HepG2 (cell line): ENCODE measurements at regions not wholly inside any gene's neighbourhood (a gene's known extent, or its start where the extent isn't known, plus 50 kb on each side); places are given as distances from the start of the nearest gene placed in this dataset.

Experiments used
- ATAC-seq: fragments of 200-7000 bp; cut with Tn5 transposase; 3 replicates; pipeline ENCODE4 v1.9.1; 2020; ENCODE audit warnings: mild to moderate bottlenecking, moderate library complexity
- BruUV-seq: library from RNA; stranded (reverse); fragments of 400-500 nt; replicated peaks from 2 replicates; lab custom pipeline; 2021; lab: Mats Ljungman, UMichigan
- CTCF ChIA-PET: fragments of 300-600 bp; formaldehyde crosslinking; extraction: SDS; loops from one replicate; lab custom pipeline; 2021; ENCODE audit warnings: low total read pairs, inconsistent platforms, low intra/inter-chr PET ratio; lab: Yijun Ruan, JAX
- POLR2A ChIA-PET: fragments of 350-600 bp; sonication (Branson Sonifier 250); formaldehyde crosslinking; loops from one replicate; lab custom pipeline; 2020; ENCODE audit warnings: antibody characterized with exemption, inconsistent platforms; lab: Yijun Ruan, JAX
- DNase-seq: peaks from one replicate; pipeline ENCODE4 v3.0.0-alpha.2; 2015; ENCODE audit warnings: low spot score
- FAIRE-seq: peaks from 3 replicates; lab custom pipeline; 2011; peaks lifted over from hg19 to GRCh38; lab: Jason Lieb, UNC
- H2AFZ ChIP-seq: one replicate; pipeline ENCODE4 v1.6.1; 2011; ENCODE audit warnings: low read length, inconsistent platforms
- H3K27ac ChIP-seq: fragments of 300-600 bp; 3 replicates; pipeline ENCODE4 v1.8.0; 2011; ENCODE audit warnings: mixed run types, mild to moderate bottlenecking, mixed read lengths, low read length, inconsistent platforms; ENCODE audit not compliant: insufficient read depth; ENCODE audit errors: extremely low read length
- H3K27me3 ChIP-seq, 2 experiments: fragments of 200-600 bp in 1 of 2; 2 replicates in 1 of 2; 3 replicates in 1 of 2; pipeline versions ENCODE4 v1.6.0 to v1.8.0; 2011; ENCODE audit warnings: low read length in 2 of 2, mild to moderate bottlenecking in 2 of 2, moderate library complexity in 2 of 2, inconsistent platforms in 1 of 2; ENCODE audit not compliant: insufficient read depth in 2 of 2, control insufficient read depth in 1 of 2
- H3K36me3 ChIP-seq, 2 experiments: fragments of 200-600 bp in 1 of 2; replicated peaks in 1 of 2; 2 replicates in 1 of 2; 3 replicates in 1 of 2; pipeline versions ENCODE4 v1.5.1 to v1.8.0; 2011; ENCODE audit warnings: low read length in 2 of 2, inconsistent platforms in 1 of 2; ENCODE audit not compliant: insufficient read depth in 2 of 2, control insufficient read depth in 1 of 2
- H3K4me1 ChIP-seq: 2 replicates; pipeline ENCODE4 v1.5.1; 2012; ENCODE audit warnings: low read length, inconsistent platforms; ENCODE audit not compliant: insufficient read depth
- H3K4me2 ChIP-seq: 2 replicates; pipeline ENCODE4 v1.6.0; 2011; ENCODE audit warnings: low read depth, low read length, inconsistent platforms
- H3K4me3 ChIP-seq, 3 experiments: fragments of 200-600 bp in 1 of 3; sonication (generic), shearing (Covaris generic) in 1 of 3; replicated peaks in 1 of 3; 2 replicates each; pipeline ENCODE4 v1.5.1; 2011 to 2016; ENCODE audit warnings: low read length in 3 of 3, inconsistent platforms in 2 of 3, low read depth in 2 of 3, mild to moderate bottlenecking in 2 of 3, control low read depth in 1 of 3, mixed read lengths in 1 of 3; ENCODE audit not compliant: insufficient read depth in 1 of 3
- H3K79me2 ChIP-seq: one replicate; pipeline ENCODE4 v1.6.1; 2011; ENCODE audit warnings: low read length, inconsistent platforms; ENCODE audit not compliant: insufficient read depth
- H3K9ac ChIP-seq: 2 replicates; pipeline ENCODE4 v1.6.0; 2011; ENCODE audit warnings: mild to moderate bottlenecking, low read depth, low read length, inconsistent platforms; ENCODE audit not compliant: insufficient read depth
- H3K9me3 ChIP-seq: 2 replicates; pipeline ENCODE4 v1.5.1; 2012; ENCODE audit warnings: mild to moderate bottlenecking, low read length
- H4K20me1 ChIP-seq: 2 replicates; pipeline ENCODE4 v1.6.0; 2011; ENCODE audit warnings: inconsistent platforms, mild to moderate bottlenecking, low read length, moderate library complexity; ENCODE audit not compliant: insufficient read depth
- ATAD3A ChIP-seq: sonication (generic); formaldehyde crosslinking; IDR thresholded peaks from 2 replicates; pipeline ENCODE4 v1.4.0; 2020; ENCODE audit warnings: missing genetic modification reagents
- ATM ChIP-seq: fragments of 450-650 bp; IDR thresholded peaks from 2 replicates; pipeline ENCODE4 v1.7.1; 2017; ENCODE audit warnings: mild to moderate bottlenecking, borderline replicate concordance
- KDM3A ChIP-seq: IDR thresholded peaks from 2 replicates; pipeline ENCODE4 v1.6.1; 2018; ENCODE audit warnings: low read depth, missing compliant biosample characterization
- MBNL3 ChIP-seq: fragments of 250-450 bp; sonication (Bioruptor Pico); conservative IDR thresholded peaks from 2 replicates; pipeline ENCODE4 v1.8.0; 2022; ENCODE audit warnings: mild to moderate bottlenecking, inconsistent platforms
- ZFP36L1 ChIP-seq: sonication (generic); formaldehyde crosslinking; IDR thresholded peaks from 2 replicates; pipeline ENCODE4 v1.8.0; 2022; ENCODE audit warnings: mild to moderate bottlenecking, missing genetic modification reagents, moderate library complexity
- ZNF451 ChIP-seq: sonication (generic); formaldehyde crosslinking; IDR thresholded peaks from 2 replicates; pipeline ENCODE4 v1.5.0; 2020; ENCODE audit warnings: mild to moderate bottlenecking, missing genetic modification reagents
- ZNF574 ChIP-seq: sonication (generic); formaldehyde crosslinking; IDR thresholded peaks from 2 replicates; pipeline ENCODE4 v1.4.0; 2020; ENCODE audit warnings: missing genetic modification reagents
- WGBS: methylation state at CpG from one replicate; pipeline ENCODE4 v1.1.6; 2017; ENCODE audit warnings: low lambda C conversion rate; 5-methylcytosine and 5-hydroxymethylcytosine counted together
- in situ Hi-C: cut with HindIII; loops from 2 replicates; pipeline ENCODE4 v1.10.0; 2017; ENCODE audit warnings: low pct_unique_long_range_greater_than_20kb; ENCODE audit not compliant: extremely low pct_ligation_motif_present
- intact Hi-C: fragments of 100-400 bp; cut with micrococcal nuclease; formaldehyde crosslinking; loops from one replicate; pipeline ENCODE4 v1.10.0; 2022; ENCODE audit not compliant: unreplicated experiment
- TF ChIP-seq, protein P1 (sequence below): sonication (generic); formaldehyde crosslinking; IDR thresholded peaks from 2 replicates; pipeline ENCODE4 v1.5.1; 2020; ENCODE audit warnings: mild to moderate bottlenecking, missing genetic modification reagents, borderline replicate concordance
- TF ChIP-seq, protein P2 (sequence below): IDR thresholded peaks from 2 replicates; pipeline ENCODE4 v1.6.1; 2012; ENCODE audit warnings: low read depth, low read length, improper control_type of control experiment

- no peak overlapping the region for H3K4me3 ChIP-seq
- TF ChIP-seq ZNF451 = no peak
- TF ChIP-seq, protein P1, sequence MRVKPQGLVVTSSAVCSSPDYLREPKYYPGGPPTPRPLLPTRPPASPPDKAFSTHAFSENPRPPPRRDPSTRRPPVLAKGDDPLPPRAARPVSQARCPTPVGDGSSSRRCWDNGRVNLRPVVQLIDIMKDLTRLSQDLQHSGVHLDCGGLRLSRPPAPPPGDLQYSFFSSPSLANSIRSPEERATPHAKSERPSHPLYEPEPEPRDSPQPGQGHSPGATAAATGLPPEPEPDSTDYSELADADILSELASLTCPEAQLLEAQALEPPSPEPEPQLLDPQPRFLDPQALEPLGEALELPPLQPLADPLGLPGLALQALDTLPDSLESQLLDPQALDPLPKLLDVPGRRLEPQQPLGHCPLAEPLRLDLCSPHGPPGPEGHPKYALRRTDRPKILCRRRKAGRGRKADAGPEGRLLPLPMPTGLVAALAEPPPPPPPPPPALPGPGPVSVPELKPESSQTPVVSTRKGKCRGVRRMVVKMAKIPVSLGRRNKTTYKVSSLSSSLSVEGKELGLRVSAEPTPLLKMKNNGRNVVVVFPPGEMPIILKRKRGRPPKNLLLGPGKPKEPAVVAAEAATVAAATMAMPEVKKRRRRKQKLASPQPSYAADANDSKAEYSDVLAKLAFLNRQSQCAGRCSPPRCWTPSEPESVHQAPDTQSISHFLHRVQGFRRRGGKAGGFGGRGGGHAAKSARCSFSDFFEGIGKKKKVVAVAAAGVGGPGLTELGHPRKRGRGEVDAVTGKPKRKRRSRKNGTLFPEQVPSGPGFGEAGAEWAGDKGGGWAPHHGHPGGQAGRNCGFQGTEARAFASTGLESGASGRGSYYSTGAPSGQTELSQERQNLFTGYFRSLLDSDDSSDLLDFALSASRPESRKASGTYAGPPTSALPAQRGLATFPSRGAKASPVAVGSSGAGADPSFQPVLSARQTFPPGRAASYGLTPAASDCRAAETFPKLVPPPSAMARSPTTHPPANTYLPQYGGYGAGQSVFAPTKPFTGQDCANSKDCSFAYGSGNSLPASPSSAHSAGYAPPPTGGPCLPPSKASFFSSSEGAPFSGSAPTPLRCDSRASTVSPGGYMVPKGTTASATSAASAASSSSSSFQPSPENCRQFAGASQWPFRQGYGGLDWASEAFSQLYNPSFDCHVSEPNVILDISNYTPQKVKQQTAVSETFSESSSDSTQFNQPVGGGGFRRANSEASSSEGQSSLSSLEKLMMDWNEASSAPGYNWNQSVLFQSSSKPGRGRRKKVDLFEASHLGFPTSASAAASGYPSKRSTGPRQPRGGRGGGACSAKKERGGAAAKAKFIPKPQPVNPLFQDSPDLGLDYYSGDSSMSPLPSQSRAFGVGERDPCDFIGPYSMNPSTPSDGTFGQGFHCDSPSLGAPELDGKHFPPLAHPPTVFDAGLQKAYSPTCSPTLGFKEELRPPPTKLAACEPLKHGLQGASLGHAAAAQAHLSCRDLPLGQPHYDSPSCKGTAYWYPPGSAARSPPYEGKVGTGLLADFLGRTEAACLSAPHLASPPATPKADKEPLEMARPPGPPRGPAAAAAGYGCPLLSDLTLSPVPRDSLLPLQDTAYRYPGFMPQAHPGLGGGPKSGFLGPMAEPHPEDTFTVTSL = no peak
- TF ChIP-seq, all 625 proteins: peak for 0
- no TSS peak for BruUV-seq
- no peaks in the 10 kb centered on the region for H3K9me3 ChIP-seq
- DNase-seq (no peak), ATAC-seq (no peak), FAIRE-seq (no peak)
- intact Hi-C loops = no loop called here
- no peaks in the 10 kb centered on the region for H4K20me1 ChIP-seq
- no peaks in the 10 kb centered on the region for H3K36me3 ChIP-seq
- H3K27ac ChIP-seq = no peak overlapping the region
- no peaks in the 10 kb centered on the region for H3K79me2 ChIP-seq
- H3K4me1 ChIP-seq = no peaks in the 10 kb centered on the region
- H2AFZ ChIP-seq = no peak overlapping the region
- H3K27me3 ChIP-seq = no peaks in the 10 kb centered on the region
- H3K9ac ChIP-seq = no peak overlapping the region
- no peak overlapping the region for H3K4me2 ChIP-seq
- in situ Hi-C loops = no loop called here
- POLR2A ChIA-PET = no interaction called here
- WGBS = 0% methylated on average over 1 of the region's 1 CpG
- CTCF ChIA-PET = no interaction called here
Observed at GRCh38 chr5:27129926-27130325, 91.5 kb upstream of the CDH9 start.

DNA sequence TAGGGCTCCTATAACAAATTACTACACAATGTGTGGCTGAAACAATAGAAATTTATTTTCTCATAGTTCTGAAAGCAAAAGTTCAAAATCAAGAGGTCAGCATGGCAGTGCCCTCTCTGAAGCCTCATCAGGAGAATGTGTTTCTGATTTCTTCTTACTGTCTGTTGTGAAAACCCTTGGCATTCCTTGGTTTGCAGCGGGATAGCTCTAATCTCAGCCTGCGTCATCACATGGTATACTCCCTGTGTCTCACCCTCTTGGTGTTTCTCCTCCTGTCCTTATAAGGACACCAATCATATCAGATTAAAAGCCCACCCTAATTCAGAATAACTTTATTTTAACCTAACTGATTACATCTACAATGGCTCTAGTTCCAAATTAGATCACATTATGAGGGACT, 87.5 kb upstream of the CDH9 start:
- ATAC-seq (no peak), DNase-seq (no peak), FAIRE-seq (no peak)
- in situ Hi-C loops = no loop called here
- ChIA-PET POLR2A (no interaction called here), CTCF (no interaction called here)
- Histone ChIP-seq H3K9ac (no peak overlapping the region), H3K79me2 (no peaks in the 10 kb centered on the region), H3K27me3 (no peaks in the 10 kb centered on the region), H3K4me1 (peaks cover 10% of the 10 kb centered on the region; the same call in 1 of the 2 replicates), H4K20me1 (no peaks in the 10 kb centered on the region), H2AFZ (no peak overlapping the region), H3K4me2 (no peak overlapping the region), H3K36me3 (no peaks in the 10 kb centered on the region), H3K9me3 (no peaks in the 10 kb centered on the region), H3K27ac (no peak overlapping the region), H3K4me3 (no peak overlapping the region)
- intact Hi-C loops = no loop called here
- no TSS peak for BruUV-seq
- 7% methylated on average over 2 of the region's 2 CpGs for WGBS
- no peak for TF ChIP-seq ATAD3A (CRISPR knock-in tag)
- no peak for TF ChIP-seq MBNL3 (CRISPR knock-in tag)
- TF ChIP-seq KDM3A (CRISPR knock-in tag) = no peak
- no peak for TF ChIP-seq ATM
- no peak for TF ChIP-seq ZFP36L1 (CRISPR knock-in tag)
- no peak for TF ChIP-seq ZNF574 (CRISPR knock-in tag)
- TF ChIP-seq, protein P2, sequence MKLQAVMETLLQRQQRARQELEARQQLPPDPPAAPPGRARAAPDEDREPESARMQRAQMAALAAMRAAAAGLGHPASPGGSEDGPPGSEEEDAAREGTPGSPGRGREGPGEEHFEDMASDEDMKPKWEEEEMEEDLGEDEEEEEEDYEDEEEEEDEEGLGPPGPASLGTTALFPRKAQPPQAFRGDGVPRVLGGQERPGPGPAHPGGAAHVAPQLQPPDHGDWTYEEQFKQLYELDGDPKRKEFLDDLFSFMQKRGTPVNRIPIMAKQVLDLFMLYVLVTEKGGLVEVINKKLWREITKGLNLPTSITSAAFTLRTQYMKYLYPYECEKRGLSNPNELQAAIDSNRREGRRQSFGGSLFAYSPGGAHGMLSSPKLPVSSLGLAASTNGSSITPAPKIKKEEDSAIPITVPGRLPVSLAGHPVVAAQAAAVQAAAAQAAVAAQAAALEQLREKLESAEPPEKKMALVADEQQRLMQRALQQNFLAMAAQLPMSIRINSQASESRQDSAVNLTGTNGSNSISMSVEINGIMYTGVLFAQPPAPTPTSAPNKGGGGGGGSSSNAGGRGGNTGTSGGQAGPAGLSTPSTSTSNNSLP = no peak
